Endodermal cell (in vitro differentiated cells): ENCODE measurements at regions not wholly inside any gene's neighbourhood (a gene's known extent, or its start where the extent isn't known, plus 50 kb on each side); places are given as distances from the start of the nearest gene placed in this dataset.
A peak's percentile ranks its signal among the peaks of the same experiment; 100 is the strongest.

Experiments
- DNase-seq: peaks from one replicate; pipeline ENCODE4 v3.0.0-alpha.2; 2017
- H3K27ac ChIP-seq: 2 replicates; pipeline ENCODE4 v1.5.1; 2013; ENCODE audit warnings: mild to moderate bottlenecking, low read depth, low read length, moderate library complexity
- H3K27me3 ChIP-seq: 2 replicates; pipeline ENCODE4 v1.6.1; 2013; ENCODE audit warnings: mild to moderate bottlenecking, low read length, moderate library complexity; ENCODE audit not compliant: insufficient read depth, control insufficient read depth, poor library complexity, severe bottlenecking
- H3K36me3 ChIP-seq: 2 replicates; pipeline ENCODE4 v1.7.0; 2013; ENCODE audit warnings: mild to moderate bottlenecking, low read length, moderate library complexity; ENCODE audit not compliant: control insufficient read depth, insufficient read depth
- H3K4me1 ChIP-seq: one replicate; pipeline ENCODE4 v1.7.0; 2013; ENCODE audit warnings: low read length; ENCODE audit not compliant: control insufficient read depth, insufficient read depth
- H3K4me3 ChIP-seq: 2 replicates; pipeline ENCODE4 v1.5.1; 2013; ENCODE audit warnings: mild to moderate bottlenecking, low read length, moderate library complexity
- H3K9ac ChIP-seq: 2 replicates; pipeline ENCODE4 v1.6.1; 2013; ENCODE audit warnings: mild to moderate bottlenecking, low read length, moderate library complexity; ENCODE audit not compliant: poor library complexity, severe bottlenecking; ENCODE audit errors: extremely low read depth
- H3K9me3 ChIP-seq: 2 replicates; pipeline ENCODE4 v1.6.1; 2013; ENCODE audit warnings: mild to moderate bottlenecking, low read length, moderate library complexity; ENCODE audit not compliant: control insufficient read depth
- H3K27ac Mint-ChIP-seq: 2 replicates; pipeline ENCODE4 v1.8.0; 2020; ENCODE audit warnings: mixed read lengths
- H3K27me3 Mint-ChIP-seq: 2 replicates; pipeline ENCODE4 v1.8.0; 2021; ENCODE audit warnings: mild to moderate bottlenecking, mixed read lengths; ENCODE audit not compliant: insufficient read depth
- H3K36me3 Mint-ChIP-seq: 2 replicates; pipeline ENCODE4 v1.8.0; 2020; ENCODE audit warnings: low read depth, mixed read lengths
- H3K4me1 Mint-ChIP-seq: 2 replicates; pipeline ENCODE4 v1.8.0; 2020; ENCODE audit warnings: mixed read lengths
- H3K4me3 Mint-ChIP-seq: 2 replicates; pipeline ENCODE4 v1.8.0; 2020; ENCODE audit warnings: mild to moderate bottlenecking, moderate library complexity, mixed read lengths
- H3K9me3 Mint-ChIP-seq: 2 replicates; pipeline ENCODE4 v1.8.0; 2020; ENCODE audit warnings: mild to moderate bottlenecking, mixed read lengths
- WGBS, 2 experiments: methylation state at CpG; one replicate each; pipeline versions ENCODE4 v1.1.5 to v1.1.7; 2013; ENCODE audit warnings: missing lambda C conversion rate in 2 of 2, mixed read lengths in 1 of 2; ENCODE audit not compliant: insufficient coverage in 1 of 2, insufficient read length in 1 of 2; 5-methylcytosine and 5-hydroxymethylcytosine counted together
- TF ChIP-seq, protein P1 (sequence below): fragments of 200-600 bp; sonication (generic); conservative IDR thresholded peaks from 2 replicates; pipeline ENCODE4 v1.5.0; 2021; ENCODE audit warnings: antibody characterized with exemption, mild to moderate bottlenecking

DNA sequence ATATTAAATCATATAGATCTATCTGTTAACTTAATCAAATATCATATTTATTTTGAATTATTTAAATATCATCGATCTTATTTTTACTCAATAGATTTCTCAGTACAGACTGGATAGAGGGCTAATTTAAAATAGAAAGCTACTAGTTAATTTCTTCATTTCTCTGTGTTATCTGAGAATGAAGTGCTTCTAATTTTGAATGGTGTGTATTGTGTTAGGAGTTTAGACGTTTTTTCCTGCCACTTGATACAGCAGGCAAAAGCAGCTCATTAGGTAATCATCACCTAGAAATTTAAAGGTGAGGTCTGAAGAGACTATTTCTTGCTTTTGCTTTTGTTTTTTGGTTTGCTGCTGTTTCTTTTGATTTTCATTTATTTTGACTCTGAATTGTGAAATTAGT is 948.8 kb upstream of the TENM3 start:
- Mint-ChIP-seq H3K27me3 (no peaks in the 10 kb centered on the region), H3K27ac (peak overlapping the region; percentile 11), H3K4me1 (peaks cover 54% of the 10 kb centered on the region), H3K9me3 (peaks cover 18% of the 10 kb centered on the region), H3K36me3 (no peaks in the 10 kb centered on the region), H3K4me3 (no peak overlapping the region)
- Histone ChIP-seq H3K9ac (no peak overlapping the region), H3K4me1 (peaks cover 4% of the 10 kb centered on the region), H3K27me3 (no peaks in the 10 kb centered on the region), H3K36me3 (no peaks in the 10 kb centered on the region), H3K4me3 (no peak overlapping the region), H3K27ac (no peak overlapping the region), H3K9me3 (no peaks in the 10 kb centered on the region)
- no peak for DNase-seq
- 70% methylated on average over 1 of the region's 2 CpGs; no CpG with 5 or more reads in 1 of the 2 experiments for WGBS, 2 experiments
- TF ChIP-seq, protein P1, sequence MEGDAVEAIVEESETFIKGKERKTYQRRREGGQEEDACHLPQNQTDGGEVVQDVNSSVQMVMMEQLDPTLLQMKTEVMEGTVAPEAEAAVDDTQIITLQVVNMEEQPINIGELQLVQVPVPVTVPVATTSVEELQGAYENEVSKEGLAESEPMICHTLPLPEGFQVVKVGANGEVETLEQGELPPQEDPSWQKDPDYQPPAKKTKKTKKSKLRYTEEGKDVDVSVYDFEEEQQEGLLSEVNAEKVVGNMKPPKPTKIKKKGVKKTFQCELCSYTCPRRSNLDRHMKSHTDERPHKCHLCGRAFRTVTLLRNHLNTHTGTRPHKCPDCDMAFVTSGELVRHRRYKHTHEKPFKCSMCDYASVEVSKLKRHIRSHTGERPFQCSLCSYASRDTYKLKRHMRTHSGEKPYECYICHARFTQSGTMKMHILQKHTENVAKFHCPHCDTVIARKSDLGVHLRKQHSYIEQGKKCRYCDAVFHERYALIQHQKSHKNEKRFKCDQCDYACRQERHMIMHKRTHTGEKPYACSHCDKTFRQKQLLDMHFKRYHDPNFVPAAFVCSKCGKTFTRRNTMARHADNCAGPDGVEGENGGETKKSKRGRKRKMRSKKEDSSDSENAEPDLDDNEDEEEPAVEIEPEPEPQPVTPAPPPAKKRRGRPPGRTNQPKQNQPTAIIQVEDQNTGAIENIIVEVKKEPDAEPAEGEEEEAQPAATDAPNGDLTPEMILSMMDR, result no peak

DNA sequence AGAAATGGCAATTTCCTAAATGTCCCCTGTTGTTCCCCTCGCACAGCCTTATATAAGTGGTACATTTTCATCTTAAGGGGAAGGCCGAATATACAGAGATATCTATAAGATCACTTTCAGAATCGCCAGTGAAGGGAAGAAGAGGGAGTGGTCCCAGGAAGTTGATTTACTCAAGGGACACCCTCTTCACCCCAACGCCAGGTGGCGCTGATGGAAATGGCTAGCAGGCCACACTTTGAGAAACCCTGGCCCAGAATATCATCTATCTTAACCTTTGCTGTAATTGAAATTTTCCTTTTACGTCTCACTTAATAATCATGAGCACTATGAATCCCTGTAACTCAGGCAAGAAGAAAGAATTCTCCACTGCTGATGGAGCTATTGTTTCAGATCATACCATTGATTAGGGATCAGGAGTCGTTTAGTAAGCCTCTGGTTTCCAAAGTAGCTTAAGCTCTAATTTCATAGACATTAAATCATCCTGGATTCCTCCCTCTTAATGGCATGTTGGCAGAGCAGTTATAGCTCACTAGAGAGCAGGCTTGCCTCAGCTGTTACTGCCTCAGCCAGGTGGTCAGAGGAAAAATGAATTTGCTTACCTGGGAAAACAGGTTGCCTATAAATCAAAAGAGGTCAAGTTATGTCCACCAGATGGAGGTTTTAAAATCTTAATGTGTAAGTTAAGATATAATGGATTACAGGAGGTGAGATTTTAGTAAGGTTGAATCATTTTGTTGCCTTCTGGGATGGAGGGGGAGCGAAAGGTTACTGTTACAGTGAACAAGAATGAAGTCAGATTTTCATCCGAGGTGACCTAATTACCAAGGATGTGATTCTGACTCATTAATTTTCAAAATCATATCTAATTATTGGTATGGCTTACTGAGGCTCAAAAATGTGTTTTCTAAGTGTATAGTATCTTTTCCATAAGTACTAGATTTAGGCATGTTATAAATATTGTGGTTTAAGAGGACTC is 941.2 kb upstream of the TENM3 start:
- Histone ChIP-seq H3K36me3 (no peaks in the 10 kb centered on the region), H3K9me3 (no peaks in the 10 kb centered on the region), H3K4me1 (no peaks in the 10 kb centered on the region), H3K27ac (no peak overlapping the region), H3K9ac (no peak overlapping the region), H3K27me3 (no peaks in the 10 kb centered on the region), H3K4me3 (no peak overlapping the region)
- H3K27me3 Mint-ChIP-seq, result no peaks in the 10 kb centered on the region
- H3K4me3 Mint-ChIP-seq, result no peak overlapping the region
- WGBS, 2 experiments, result 75 to 79% methylated on average over 5 to 9 of the region's 9 CpGs
- no peaks in the 10 kb centered on the region for H3K36me3 Mint-ChIP-seq
- H3K4me1 Mint-ChIP-seq, result peaks cover 2% of the 10 kb centered on the region
- peaks cover 18% of the 10 kb centered on the region for H3K9me3 Mint-ChIP-seq
- TF ChIP-seq, protein P1, result peak; percentile 87
- H3K27ac Mint-ChIP-seq, result no peak overlapping the region
- DNase-seq, result peak; percentile 85

DNA sequence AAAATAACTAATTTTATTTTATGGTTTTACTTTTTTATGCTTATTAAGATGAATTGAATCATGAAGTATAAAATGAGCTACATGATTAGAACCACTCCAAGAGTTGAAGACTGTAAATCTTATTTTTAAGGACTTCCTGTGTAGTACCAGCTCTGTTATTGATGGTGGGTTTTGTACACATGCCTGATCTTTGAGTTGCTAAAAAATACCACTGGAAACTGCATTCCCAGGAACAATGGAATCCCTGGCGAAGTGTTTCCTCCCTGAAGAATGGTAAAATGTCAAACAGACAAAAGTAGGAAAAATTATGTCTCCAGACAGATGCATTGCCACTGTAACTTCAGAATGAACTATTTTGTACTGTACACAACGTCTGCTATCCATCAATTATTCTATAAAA is 935.4 kb upstream of the TENM3 start:
- Mint-ChIP-seq H3K36me3 (no peaks in the 10 kb centered on the region), H3K4me3 (no peak overlapping the region), H3K9me3 (no peaks in the 10 kb centered on the region), H3K4me1 (peaks cover 11% of the 10 kb centered on the region), H3K27me3 (no peaks in the 10 kb centered on the region), H3K27ac (no peak overlapping the region)
- no peak overlapping the region for H3K4me3 ChIP-seq
- WGBS, 2 experiments, result 50 to 81% methylated on average over 1 to 2 of the region's 2 CpGs
- no peaks in the 10 kb centered on the region for H3K4me1 ChIP-seq
- no peaks in the 10 kb centered on the region for H3K27me3 ChIP-seq
- no peak for DNase-seq
- no peaks in the 10 kb centered on the region for H3K36me3 ChIP-seq
- TF ChIP-seq, protein P1, result no peak
- no peaks in the 10 kb centered on the region for H3K9me3 ChIP-seq
- H3K9ac ChIP-seq, result no peak overlapping the region
- no peak overlapping the region for H3K27ac ChIP-seq
